DMS53 treated with DMSO at 0.1 percent for 48 hours (cell line): ENCODE measurements at regions not wholly inside any gene's neighbourhood (a gene's known extent, or its start where the extent isn't known, plus 50 kb on each side); places are given as distances from the start of the nearest gene placed in this dataset.
A peak's percentile ranks its signal among the peaks of the same experiment; 100 is the strongest.

ENCODE experiments used
- DNase-seq: peaks from one replicate; lab custom pipeline; 2025; ENCODE audit not compliant: unreplicated experiment; lab: John Stamatoyannopoulos, UW

GRCh38 chr6:68400396-68400795, 234.7 kb upstream of the ADGRB3 start:
- DNase-seq = no peak

DNA sequence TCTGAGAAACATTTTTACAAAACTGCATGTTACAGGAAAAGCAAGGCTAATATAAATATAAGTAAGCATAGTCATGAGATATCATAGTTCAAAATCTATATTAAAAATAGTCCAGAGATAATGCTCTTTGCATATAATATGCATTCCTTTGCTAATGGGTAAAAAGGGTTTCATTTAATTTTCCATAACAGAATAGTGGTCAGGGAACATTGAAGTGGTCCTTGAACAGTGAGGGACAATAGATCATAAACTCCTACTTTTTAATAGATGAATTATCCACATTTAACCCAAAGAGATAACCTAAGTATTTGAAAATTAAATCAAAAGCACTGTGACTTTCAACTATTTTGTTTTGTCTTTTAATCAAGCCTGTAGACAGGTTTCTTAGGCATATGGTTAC, 243.1 kb upstream of the ADGRB3 start:
- no peak for DNase-seq

DNA sequence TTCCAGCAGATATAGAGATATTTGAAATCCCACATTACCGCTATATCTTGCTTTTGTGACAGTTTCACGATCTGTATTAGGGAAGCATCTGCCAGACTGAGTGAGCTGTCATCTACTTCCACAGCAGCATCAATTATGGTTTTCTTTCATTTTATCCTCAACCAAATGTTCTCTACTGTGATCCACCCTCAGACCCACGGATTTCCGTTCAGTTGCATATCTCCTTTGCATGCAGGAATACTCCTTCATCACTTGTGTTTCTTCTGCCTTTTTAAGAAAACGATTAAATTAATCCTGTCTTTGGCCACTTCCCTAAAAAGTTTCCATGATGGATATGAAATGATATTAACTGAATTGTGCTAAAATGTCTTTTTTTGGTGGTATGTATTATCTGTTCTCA, 262.1 kb upstream of the ADGRB3 start:
- DNase-seq = no peak

GRCh38 chr6:68368845-68369244, 266.2 kb upstream of the ADGRB3 start:
- DNase-seq = no peak

DNA sequence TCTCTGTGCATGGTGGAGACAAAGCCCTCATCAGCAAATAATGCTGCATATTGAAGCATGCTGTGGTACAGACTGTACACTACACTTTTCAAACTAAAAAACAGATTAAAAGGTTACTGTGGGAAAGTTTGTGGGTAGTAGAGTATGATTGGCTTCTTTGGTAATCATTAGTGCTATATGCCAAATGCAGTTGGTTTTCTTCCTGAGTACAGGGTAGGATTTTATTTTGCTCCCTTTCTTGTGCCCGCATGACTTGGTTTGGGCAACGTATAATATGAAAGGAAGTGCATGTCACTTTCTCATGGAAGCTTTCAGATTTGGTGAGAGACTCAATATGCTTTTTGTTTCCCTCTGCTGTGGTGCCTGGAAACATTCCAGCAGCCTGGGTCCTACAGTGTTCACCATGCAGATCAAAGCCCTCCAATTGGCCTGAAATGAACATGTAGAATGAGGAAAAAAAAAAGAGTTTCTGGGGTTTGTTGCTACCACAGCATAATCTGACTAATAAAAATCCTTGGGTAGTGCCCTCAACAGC, 270.7 kb upstream of the ADGRB3 start:
- DNase-seq = no peak

DNA sequence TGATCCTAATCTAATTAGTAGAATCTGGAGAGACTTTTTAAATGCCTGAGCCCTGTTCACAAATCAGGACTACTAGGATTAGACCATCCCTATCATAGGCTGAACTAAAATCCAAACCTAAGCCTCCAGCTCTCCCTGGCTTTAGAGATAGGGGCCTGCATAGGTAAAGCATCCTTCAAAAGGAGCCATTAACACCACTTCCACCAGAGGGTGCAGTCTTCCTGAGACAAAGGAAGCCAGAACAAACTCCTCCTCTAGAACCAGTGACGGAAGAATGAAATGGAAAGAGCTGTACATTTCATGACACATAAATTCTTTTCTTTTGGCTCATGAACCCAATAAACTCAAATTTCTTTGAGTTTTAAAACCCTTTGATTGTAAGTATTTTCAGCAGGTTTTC, 291.2 kb upstream of the ADGRB3 start:
- peak; percentile 90 for DNase-seq

- no peak for DNase-seq
Observed at GRCh38 chr6:68342286-68342685, 292.8 kb upstream of the ADGRB3 start.

- DNase-seq = no peak
Observed at GRCh38 chr6:68339488-68340131, 295.5 kb upstream of the ADGRB3 start.

DNA sequence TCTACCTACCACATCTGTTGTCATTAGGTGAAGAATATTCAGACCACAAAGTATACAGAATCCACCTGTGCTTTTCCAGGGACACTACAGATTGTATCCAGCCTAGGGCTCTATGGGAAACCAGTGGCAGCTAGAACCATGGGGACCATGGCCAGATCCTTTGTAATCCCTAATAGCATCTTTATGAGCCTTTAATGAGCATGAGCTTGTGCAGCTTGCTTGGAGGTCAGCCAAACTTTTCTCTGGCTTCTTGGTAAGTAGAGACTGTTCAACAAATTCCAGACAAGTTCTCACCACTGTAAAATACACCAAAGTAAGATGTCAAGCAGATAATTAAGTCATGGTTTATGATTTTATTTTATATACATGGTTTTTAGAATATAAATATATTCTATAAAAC, 301.6 kb upstream of the ADGRB3 start:
- DNase-seq = no peak

DNA sequence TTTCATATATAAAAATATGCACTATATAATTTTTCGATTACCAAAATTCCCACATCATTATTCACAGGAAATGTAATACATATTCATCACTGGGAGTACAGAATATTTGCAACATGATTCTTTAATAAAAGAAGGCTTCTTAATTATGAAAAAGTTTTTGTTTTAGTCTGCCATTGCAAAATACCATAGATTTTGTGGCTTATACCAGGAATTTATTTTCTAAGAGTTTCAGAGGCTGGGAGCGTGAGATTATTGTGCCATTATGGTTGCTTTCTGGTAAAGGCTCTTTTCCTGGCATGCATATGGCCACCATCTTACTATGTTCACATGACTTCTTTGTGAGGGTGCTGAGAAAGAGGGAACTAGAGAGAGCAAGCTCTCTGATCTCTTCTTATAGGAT, 306.9 kb upstream of the ADGRB3 start:
- no peak for DNase-seq

- DNase-seq = no peak
Observed at GRCh38 chr6:68326762-68327161, 308.3 kb upstream of the ADGRB3 start.

DNA sequence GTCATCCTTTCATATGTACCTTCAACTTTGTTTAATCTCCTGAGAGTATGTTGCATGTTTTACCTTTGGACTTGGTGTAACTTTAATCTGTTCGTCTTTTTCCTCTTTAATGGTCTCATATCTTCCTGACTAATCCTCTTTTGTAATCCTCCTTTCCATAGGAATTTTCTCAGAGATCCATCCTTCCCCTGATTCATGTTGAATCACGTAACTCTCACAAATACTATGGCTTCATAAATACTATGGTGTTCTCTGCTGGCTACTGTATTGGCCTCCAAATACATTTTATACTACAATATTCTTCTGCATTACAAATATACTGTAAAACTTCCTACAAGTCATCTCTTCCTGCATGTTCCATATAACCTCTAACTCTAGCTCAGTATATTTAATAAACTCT, 317.7 kb upstream of the ADGRB3 start:
- DNase-seq = no peak

DNA sequence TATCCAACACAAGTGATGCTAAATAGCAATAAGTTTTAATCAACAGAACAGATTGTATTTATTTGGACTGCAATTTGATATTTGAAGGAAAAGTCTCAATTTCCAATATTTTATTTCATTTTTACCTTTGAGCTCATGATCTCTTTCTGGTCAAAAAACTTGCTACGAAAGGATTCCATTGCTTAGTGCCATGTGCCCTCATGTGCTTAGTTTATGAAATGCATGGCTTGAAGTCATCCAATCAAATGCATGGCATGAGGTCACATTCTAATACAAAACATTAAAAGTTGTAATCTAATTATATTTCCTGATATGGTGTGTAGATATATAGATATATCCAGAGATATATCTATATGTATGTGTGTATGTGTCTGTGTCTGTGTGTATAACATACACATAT, 321.2 kb upstream of the ADGRB3 start:
- DNase-seq = no peak

GRCh38 chr6:68307301-68307700, 327.8 kb upstream of the ADGRB3 start:
- no peak for DNase-seq

- DNase-seq = no peak
Observed at GRCh38 chr6:68296126-68296525, 339.0 kb upstream of the ADGRB3 start.

DNA sequence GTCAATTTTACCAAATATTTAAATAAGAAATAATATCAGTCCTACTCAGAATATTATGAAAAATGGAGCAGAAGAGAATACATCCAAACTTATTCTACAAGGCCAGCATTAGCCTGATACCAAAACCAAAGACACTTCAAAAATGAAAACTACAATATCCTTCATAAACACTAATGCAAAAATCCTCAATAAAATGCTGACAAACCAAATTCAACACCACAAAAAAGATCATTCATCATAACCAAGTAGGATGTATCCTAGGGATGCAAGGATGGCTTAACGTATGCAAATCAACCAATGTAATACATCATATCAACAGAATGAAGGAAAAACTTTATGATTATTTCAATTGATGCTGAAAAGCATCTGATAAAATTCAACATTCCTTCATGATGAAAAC, 352.4 kb upstream of the ADGRB3 start:
- DNase-seq = no peak

GRCh38 chr6:68279793-68280557, 355.1 kb upstream of the ADGRB3 start:
- no peak for DNase-seq

DNA sequence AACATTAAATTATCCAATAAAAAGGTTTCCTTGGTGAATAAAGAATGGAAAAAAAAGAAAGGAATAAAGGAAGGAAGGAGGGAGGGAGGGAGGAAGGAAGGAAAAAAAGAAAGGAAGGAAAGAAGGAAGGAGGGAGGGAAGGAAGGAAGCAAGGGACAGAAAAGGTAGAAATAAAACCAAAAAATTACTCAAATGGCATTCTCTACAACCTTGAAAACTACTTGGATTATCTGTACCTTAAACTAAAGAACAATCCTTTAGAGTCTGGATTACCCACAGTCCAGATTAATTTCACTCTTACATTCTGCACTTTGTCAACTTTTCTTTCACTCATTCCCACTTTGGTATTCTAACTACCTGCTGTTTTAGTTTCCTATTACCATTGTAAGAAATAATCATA, 361.8 kb upstream of the ADGRB3 start:
- DNase-seq = no peak

DNA sequence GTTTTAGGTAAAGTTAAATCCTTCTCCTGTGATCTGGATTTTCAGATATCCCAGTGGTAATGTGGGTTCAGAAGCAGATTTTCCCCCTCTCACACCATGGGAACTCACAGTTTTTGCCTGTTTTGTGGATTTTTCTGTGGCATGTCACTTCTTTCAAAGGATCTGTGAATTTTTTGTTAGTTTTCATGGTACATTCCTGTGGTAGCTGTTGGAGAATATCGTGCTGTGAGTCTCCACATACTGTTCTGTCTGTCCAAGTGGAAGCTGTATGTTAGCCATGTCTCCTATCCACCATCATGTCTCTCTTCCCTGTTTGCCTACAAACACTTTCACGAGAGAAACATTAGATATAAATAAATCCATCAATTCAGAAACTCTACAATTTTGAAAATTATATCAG, 378.7 kb upstream of the ADGRB3 start:
- DNase-seq = no peak

- DNase-seq = no peak
Observed at GRCh38 chr6:68252632-68253031, 382.4 kb upstream of the ADGRB3 start.

DNA sequence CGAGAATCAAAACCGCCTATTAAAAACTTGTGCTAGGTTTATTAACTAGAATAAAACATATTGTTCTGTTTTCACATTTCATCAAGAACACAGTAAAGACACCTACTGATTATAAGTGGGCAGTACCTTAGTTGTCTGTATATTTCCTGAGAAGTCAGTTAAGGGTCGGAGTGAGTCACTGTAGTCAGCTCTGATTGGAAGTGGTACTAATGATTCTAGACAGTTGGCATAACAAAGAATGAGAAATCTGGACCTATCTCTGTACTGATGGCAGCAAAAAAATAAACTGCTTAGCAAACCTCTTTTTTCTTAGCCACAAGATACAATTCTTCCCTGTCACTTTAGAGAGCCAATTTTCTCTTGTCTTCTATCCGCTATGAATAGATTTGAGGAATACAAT, 387.3 kb upstream of the ADGRB3 start:
- no peak for DNase-seq

DNA sequence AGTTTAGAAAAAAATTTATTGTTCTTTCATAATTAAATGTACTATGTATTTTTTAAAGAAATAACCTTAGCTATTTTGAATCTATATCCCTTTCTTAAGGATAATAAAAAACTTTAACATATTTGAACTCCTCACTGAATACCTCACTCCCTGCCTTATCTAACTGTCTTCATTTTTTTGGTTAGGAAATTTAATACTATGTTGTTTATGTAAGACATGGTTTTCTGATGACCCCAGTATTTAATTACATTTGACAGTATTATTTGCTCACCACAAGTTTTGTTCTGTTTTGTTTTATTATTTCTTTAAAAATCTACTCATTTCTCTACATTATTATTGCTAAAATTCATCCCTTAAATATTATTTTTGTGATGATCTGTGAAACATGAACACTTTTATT, 394.4 kb upstream of the ADGRB3 start:
- DNase-seq = no peak

DNA sequence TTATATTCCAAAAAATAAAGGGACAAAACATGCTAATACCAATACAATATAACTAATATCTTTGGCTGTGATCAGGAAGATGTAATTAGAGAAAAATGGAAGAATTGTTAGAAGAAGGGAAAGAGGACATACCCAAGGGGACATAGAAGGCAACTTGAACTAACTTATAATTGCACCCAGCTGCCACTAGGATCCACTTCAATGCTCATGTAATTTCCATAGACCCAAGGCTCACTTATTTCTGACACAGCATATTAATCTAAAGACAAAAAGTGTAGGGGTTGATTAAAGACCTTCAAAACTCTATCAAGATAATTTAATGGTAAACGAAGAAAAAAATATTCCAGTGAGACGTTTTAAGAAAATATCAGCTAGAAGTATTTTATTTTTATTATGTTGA, 396.0 kb upstream of the ADGRB3 start:
- DNase-seq = no peak
